H1 (cell line): ENCODE measurements at regions not wholly inside any gene's neighbourhood (a gene's known extent, or its start where the extent isn't known, plus 50 kb on each side); places are given as distances from the start of the nearest gene placed in this dataset.

Experiments used
- CTCF ChIA-PET: fragments of 300-600 bp; sonication (Branson Sonifier 250); formaldehyde crosslinking; loops from one replicate; lab custom pipeline; 2021; ENCODE audit not compliant: partially characterized antibody; lab: Charles Lee
- POLR2A ChIA-PET: fragments of 300-600 bp; sonication (Branson Sonifier 250); formaldehyde crosslinking; loops from one replicate; lab custom pipeline; 2021; ENCODE audit warnings: inconsistent platforms; ENCODE audit not compliant: partially characterized antibody; lab: Charles Lee
- DNase-seq, 2 experiments: peaks; one replicate each; pipeline versions ENCODE4 v3.0.0 to v3.0.0-alpha.2; 2010 to 2022; ENCODE audit warnings: low spot score in 2 of 2, low read depth in 1 of 2, mixed read lengths in 1 of 2
- FAIRE-seq: peaks from 2 replicates; lab custom pipeline; 2011; peaks lifted over from hg19 to GRCh38; lab: Jason Lieb, UNC
- H2AFZ ChIP-seq: 2 replicates; pipeline ENCODE4 v1.8.1; 2012; ENCODE audit warnings: low read length, inconsistent platforms
- H2AK5ac ChIP-seq: 2 replicates; pipeline ENCODE4 v1.6.1; 2013; ENCODE audit warnings: low read depth, low read length
- H2BK120ac ChIP-seq: replicated peaks from 2 replicates; pipeline ENCODE3; 2013; ENCODE audit warnings: low read depth, low read length, inconsistent platforms
- H2BK12ac ChIP-seq: 2 replicates; pipeline ENCODE4 v1.6.1; 2013; ENCODE audit warnings: low read depth, low read length
- H2BK15ac ChIP-seq: 2 replicates; pipeline ENCODE4 v1.6.1; 2013; ENCODE audit warnings: low read length
- H2BK20ac ChIP-seq: 2 replicates; pipeline ENCODE4 v1.6.1; 2013; ENCODE audit warnings: low read length
- H2BK5ac ChIP-seq: 2 replicates; pipeline ENCODE4 v1.6.1; 2013; ENCODE audit warnings: low read depth, low read length
- H3K14ac ChIP-seq: 2 replicates; pipeline ENCODE4 v1.6.1; 2013; ENCODE audit warnings: inconsistent platforms; ENCODE audit not compliant: insufficient read length
- H3K18ac ChIP-seq: 2 replicates; pipeline ENCODE4 v1.6.1; 2013; ENCODE audit warnings: low read length; ENCODE audit errors: extremely low read depth
- H3K23ac ChIP-seq: 2 replicates; pipeline ENCODE4 v1.6.1; 2013; ENCODE audit warnings: inconsistent platforms; ENCODE audit not compliant: insufficient read length
- H3K23me2 ChIP-seq: 2 replicates; pipeline ENCODE4 v1.6.1; 2013; ENCODE audit warnings: low read depth, low read length
- H3K27ac ChIP-seq: 2 replicates; pipeline ENCODE4 v1.6.1; 2011; ENCODE audit warnings: low read depth, low read length, inconsistent platforms
- H3K27me3 ChIP-seq, 4 experiments: replicated peaks in 1 of 4; 1 replicate in 1 of 4; 2 replicates in 3 of 4; pipeline versions ENCODE4 v1.6.1 to v1.8.1; 2011 to 2013; ENCODE audit warnings: low read length in 3 of 4, mild to moderate bottlenecking in 3 of 4, inconsistent platforms in 2 of 4, mixed read lengths in 2 of 4, moderate library complexity in 1 of 4; ENCODE audit not compliant: control insufficient read depth in 3 of 4, insufficient read depth in 3 of 4; ENCODE audit errors: extremely low read depth in 1 of 4
- H3K36me3 ChIP-seq, 4 experiments: 2 replicates each; pipeline versions ENCODE4 v1.6.1 to v1.8.1; 2011 to 2013; ENCODE audit warnings: mild to moderate bottlenecking in 4 of 4, low read length in 3 of 4, moderate library complexity in 2 of 4, control low read depth in 1 of 4, inconsistent platforms in 1 of 4; ENCODE audit not compliant: insufficient read depth in 4 of 4, control insufficient read depth in 2 of 4
- H3K4ac ChIP-seq: replicated peaks from 2 replicates; pipeline ENCODE3; 2013; ENCODE audit warnings: low read length, low read depth, mixed read lengths, inconsistent platforms; ENCODE audit not compliant: insufficient read length
- H3K4me1 ChIP-seq, 4 experiments: replicated peaks in 1 of 4; 1 replicate in 1 of 4; 2 replicates in 3 of 4; pipeline versions ENCODE4 v1.6.1 to v1.8.1; 2011 to 2013; ENCODE audit warnings: low read length in 3 of 4, inconsistent platforms in 2 of 4, mixed read lengths in 1 of 4; ENCODE audit not compliant: insufficient read depth in 4 of 4, control insufficient read depth in 3 of 4
- H3K4me2 ChIP-seq, 2 experiments: 2 replicates each; pipeline versions ENCODE4 v1.6.1 to v1.8.1; 2011 to 2013; ENCODE audit warnings: low read depth in 2 of 2, low read length in 2 of 2, control low read depth in 1 of 2, inconsistent platforms in 1 of 2, mild to moderate bottlenecking in 1 of 2; ENCODE audit not compliant: insufficient read depth in 1 of 2
- H3K4me3 ChIP-seq, 4 experiments: fragments of 200-600, 300-600 bp in 1 of 4; sonication (generic), shearing (Covaris generic), sonication (Bioruptor Twin) in 1 of 4; 2 replicates each; pipeline versions ENCODE4 v1.5.1 to v1.8.1; 2011 to 2016; ENCODE audit warnings: low read length in 4 of 4, low read depth in 3 of 4, control low read depth in 2 of 4, inconsistent platforms in 2 of 4, mild to moderate bottlenecking in 2 of 4, mixed read lengths in 1 of 4, moderate library complexity in 1 of 4; ENCODE audit not compliant: insufficient read depth in 2 of 4; ENCODE audit errors: extremely low read depth in 1 of 4
- H3K56ac ChIP-seq: replicated peaks from 2 replicates; pipeline ENCODE3; 2013; ENCODE audit warnings: low read depth, mild to moderate bottlenecking, mixed read lengths, low read length, inconsistent platforms; ENCODE audit not compliant: insufficient read length
- H3K79me1 ChIP-seq: 2 replicates; pipeline ENCODE4 v1.6.1; 2013; ENCODE audit warnings: low read depth, low read length, control low read depth
- H3K79me2 ChIP-seq, 2 experiments: 2 replicates each; pipeline versions ENCODE4 v1.6.1 to v1.8.1; 2012 to 2013; ENCODE audit warnings: low read length in 2 of 2, mild to moderate bottlenecking in 2 of 2, inconsistent platforms in 1 of 2; ENCODE audit not compliant: insufficient read depth in 2 of 2, control insufficient read depth in 1 of 2
- H3K9ac ChIP-seq, 4 experiments: replicated peaks in 1 of 4; 1 replicate in 1 of 4; 2 replicates in 3 of 4; pipeline versions ENCODE4 v1.6.1 to v1.8.1; 2011 to 2013; ENCODE audit warnings: low read depth in 3 of 4, low read length in 3 of 4, control low read depth in 2 of 4, mild to moderate bottlenecking in 2 of 4, moderate library complexity in 2 of 4, inconsistent platforms in 1 of 4; ENCODE audit errors: extremely low read depth in 1 of 4
- H3K9me3 ChIP-seq, 2 experiments: 2 replicates each; pipeline versions ENCODE4 v1.6.1 to v1.8.1; 2012 to 2013; ENCODE audit warnings: mild to moderate bottlenecking in 2 of 2, moderate library complexity in 2 of 2, control low read depth in 1 of 2, inconsistent platforms in 1 of 2, low read depth in 1 of 2, low read length in 1 of 2, mixed read lengths in 1 of 2; ENCODE audit not compliant: insufficient read depth in 2 of 2
- H4K20me1 ChIP-seq, 2 experiments: replicated peaks in 1 of 2; 2 replicates each; pipeline versions ENCODE3 to v1.8.1; 2011 to 2013; ENCODE audit warnings: inconsistent platforms in 2 of 2, low read length in 2 of 2, mild to moderate bottlenecking in 1 of 2; ENCODE audit not compliant: insufficient read depth in 2 of 2, control insufficient read depth in 1 of 2
- H4K5ac ChIP-seq: 2 replicates; pipeline ENCODE4 v1.6.1; 2013; ENCODE audit warnings: low read length, low read depth, mixed read lengths, inconsistent platforms; ENCODE audit not compliant: insufficient read length
- H4K8ac ChIP-seq: 2 replicates; pipeline ENCODE4 v1.8.0; 2013; ENCODE audit warnings: mild to moderate bottlenecking, moderate library complexity, low read length, inconsistent platforms; ENCODE audit not compliant: insufficient read depth; ENCODE audit errors: extremely low read depth
- H4K91ac ChIP-seq: replicated peaks from 2 replicates; pipeline ENCODE3; 2013; ENCODE audit warnings: low read length, mixed read lengths, inconsistent platforms; ENCODE audit not compliant: insufficient read length
- ATF3 ChIP-seq: IDR thresholded peaks from 2 replicates; pipeline ENCODE4 v1.6.1; 2011; ENCODE audit warnings: low read depth, mild to moderate bottlenecking, low read length; ENCODE audit not compliant: insufficient read depth
- BCL11A ChIP-seq, 2 experiments: IDR thresholded peaks; one replicate each; pipeline ENCODE4 v1.6.1; 2011; ENCODE audit warnings: low read depth in 2 of 2, low read length in 2 of 2, mild to moderate bottlenecking in 2 of 2
- CHD2 ChIP-seq: IDR thresholded peaks from 2 replicates; pipeline ENCODE4 v1.6.1; 2012; ENCODE audit warnings: low read length, improper control_type of control experiment
- MAFK ChIP-seq: IDR thresholded peaks from 2 replicates; pipeline ENCODE4 v1.6.1; 2012; ENCODE audit warnings: low read depth, mild to moderate bottlenecking, improper control_type of control experiment, low read length
- NANOG ChIP-seq: IDR thresholded peaks from 2 replicates; pipeline ENCODE4 v1.6.1; 2011; ENCODE audit warnings: low read length, low read depth, mild to moderate bottlenecking, inconsistent platforms; ENCODE audit not compliant: insufficient read depth, poor library complexity, severe bottlenecking
- NRF1 ChIP-seq: IDR thresholded peaks from 2 replicates; pipeline ENCODE4 v1.6.1; 2011; ENCODE audit warnings: mild to moderate bottlenecking, low read depth, low read length, improper control_type of control experiment
- POLR2AphosphoS5 ChIP-seq: IDR thresholded peaks from 2 replicates; pipeline ENCODE4 v1.6.1; 2011; ENCODE audit warnings: low read depth, low read length
- RNF2 ChIP-seq: fragments of 200-900, 300-1000 bp; sonication (generic); IDR thresholded peaks from 2 replicates; pipeline ENCODE4 v1.7.1; 2016; ENCODE audit warnings: borderline replicate concordance, low read depth, mild to moderate bottlenecking, antibody characterized with exemption, low read length; ENCODE audit not compliant: poor library complexity, severe bottlenecking; ENCODE audit errors: missing control alignments
- SP1 ChIP-seq: IDR thresholded peaks from 2 replicates; pipeline ENCODE4 v1.6.1; 2011; ENCODE audit warnings: low read depth, low read length
- SP2 ChIP-seq: IDR thresholded peaks from 2 replicates; pipeline ENCODE4 v1.6.1; 2012; ENCODE audit warnings: mild to moderate bottlenecking, low read length, inconsistent platforms
- TAF7 ChIP-seq: optimal IDR thresholded peaks from 2 replicates; pipeline ENCODE3; 2011; ENCODE audit warnings: low read depth, mild to moderate bottlenecking, inconsistent platforms, low read length, moderate library complexity, borderline replicate concordance
- TCF12 ChIP-seq: IDR thresholded peaks from 2 replicates; pipeline ENCODE4 v1.6.1; 2011; ENCODE audit warnings: low read depth, mild to moderate bottlenecking, low read length
- TEAD4 ChIP-seq: IDR thresholded peaks from 2 replicates; pipeline ENCODE4 v1.6.1; 2012; ENCODE audit warnings: low read depth, low read length, inconsistent platforms, mixed read lengths
- YY1 ChIP-seq: IDR thresholded peaks from 2 replicates; pipeline ENCODE4 v1.6.1; 2011; ENCODE audit warnings: low read depth, mild to moderate bottlenecking, low read length
- WGBS, 2 experiments: shearing (Covaris generic) in 1 of 2; methylation state at CpG; one replicate each; pipeline versions ENCODE4 v1.1.6 to v1.1.7; 2013 to 2015; ENCODE audit warnings: low lambda C conversion rate in 2 of 2, mixed read lengths in 2 of 2, inconsistent platforms in 1 of 2, low coverage in 1 of 2, missing lambda C conversion rate in 1 of 2; ENCODE audit not compliant: insufficient replicate concordance in 2 of 2, insufficient coverage in 1 of 2, insufficient read length in 1 of 2; ENCODE audit errors: extremely low coverage in 1 of 2, missing lambda C conversion rate in 1 of 2; 5-methylcytosine and 5-hydroxymethylcytosine counted together

DNA sequence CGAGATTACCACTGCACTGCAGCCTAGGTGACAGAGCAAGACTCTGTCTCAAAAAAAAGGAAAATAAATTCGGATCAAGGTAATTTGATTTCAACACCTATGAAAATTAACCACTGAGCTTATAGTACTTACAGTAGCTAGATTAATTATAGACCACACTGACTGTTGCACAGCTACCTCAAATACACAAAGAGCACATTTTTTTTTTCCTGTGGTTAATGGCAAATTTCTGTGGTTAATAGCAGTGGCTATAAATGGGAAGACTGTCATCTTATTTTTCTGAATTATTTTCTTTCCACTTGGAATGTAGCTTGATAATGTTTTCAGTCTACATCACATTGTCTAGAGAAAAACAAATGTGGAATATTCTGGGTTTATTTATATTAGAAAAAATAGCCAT, 1661.6 kb upstream of the PCDH7 start:
- no peak overlapping the region for H2BK20ac ChIP-seq
- no peak overlapping the region for H4K8ac ChIP-seq
- 94% methylated on average over 2 of the region's 2 CpGs; no CpG with 5 or more reads in 1 of the 2 experiments for WGBS, 2 experiments
- H3K4me2 ChIP-seq, result no peak overlapping the region
- no peaks in the 10 kb centered on the region for H3K36me3 ChIP-seq
- H3K27ac ChIP-seq, result no peak overlapping the region
- H3K79me2 ChIP-seq, result no peaks in the 10 kb centered on the region
- TF ChIP-seq TEAD4, result no peak
- TF ChIP-seq CHD2, result no peak
- TF ChIP-seq NRF1, result no peak
- TF ChIP-seq SP1, result no peak
- TF ChIP-seq YY1, result no peak
- no peak for TF ChIP-seq SP2
- TF ChIP-seq NANOG, result no peak
- TF ChIP-seq RNF2, result no peak
- TF ChIP-seq MAFK, result no peak
- no peak for TF ChIP-seq POLR2AphosphoS5
- TF ChIP-seq ATF3, result no peak
- TF ChIP-seq TCF12, result no peak
- no peak for TF ChIP-seq BCL11A (IDR thresholded peaks at IDR 0.05; ENCODE audit: low read depth in 2 of 2, low read length in 2 of 2)
- TF ChIP-seq TAF7, result no peak
- no peak overlapping the region for H3K14ac ChIP-seq
- no peak overlapping the region for H2BK12ac ChIP-seq
- ChIA-PET POLR2A (no interaction called here), CTCF (interaction anchor here (0.6 to 1.2 kb wide), 2 partner anchors 10 to 17 kb away, joined by 3 read pairs; no protein-coding TSS in a partner anchor)
- no peak overlapping the region for H3K18ac ChIP-seq
- DNase-seq, result no peak
- H3K27me3 ChIP-seq, result no peaks in the 10 kb centered on the region
- H3K9me3 ChIP-seq, result no peaks in the 10 kb centered on the region
- H4K91ac ChIP-seq, result no peak overlapping the region
- no peak overlapping the region for H4K5ac ChIP-seq
- H3K56ac ChIP-seq, result no peak overlapping the region
- H3K4ac ChIP-seq, result no peak overlapping the region
- H2AFZ ChIP-seq, result no peak overlapping the region
- H2BK5ac ChIP-seq, result no peak overlapping the region
- no peaks in the 10 kb centered on the region for H3K4me1 ChIP-seq
- no peak overlapping the region for H3K23ac ChIP-seq
- H2BK120ac ChIP-seq, result no peak overlapping the region
- H4K20me1 ChIP-seq, result no peaks in the 10 kb centered on the region
- H2AK5ac ChIP-seq, result no peak overlapping the region
- no peak overlapping the region for H3K9ac ChIP-seq
- no peak overlapping the region for H3K4me3 ChIP-seq
- no peaks in the 10 kb centered on the region for H3K79me1 ChIP-seq
- FAIRE-seq, result no peak
- H3K23me2 ChIP-seq, result no peaks in the 10 kb centered on the region
- H2BK15ac ChIP-seq, result no peak overlapping the region
